K562 (cell line): ENCODE measurements at regions not wholly inside any gene's neighbourhood (a gene's known extent, or its start where the extent isn't known, plus 50 kb on each side); places are given as distances from the start of the nearest gene placed in this dataset.

Experiments
- ATAC-seq: fragments of 200-7000 bp; cut with Tn5 transposase; 3 replicates; pipeline ENCODE4 v1.9.1; 2020; ENCODE audit warnings: moderate library complexity
- BruUV-seq: library from RNA; stranded (reverse); fragments of 400-500 nt; replicated peaks from 2 replicates; lab custom pipeline; 2021; lab: Mats Ljungman, UMichigan
- CTCF ChIA-PET: fragments of 300-600 bp; formaldehyde crosslinking; extraction: SDS; loops from one replicate; lab custom pipeline; 2021; ENCODE audit warnings: low intra/inter-chr PET ratio; lab: Yijun Ruan, JAX
- POLR2A ChIA-PET: fragments of 300-600, 350-650 bp; sonication (Branson Sonifier 250); formaldehyde crosslinking; extraction: SDS; loops from one replicate; lab custom pipeline; 2021; ENCODE audit warnings: antibody characterized with exemption, inconsistent platforms; lab: Yijun Ruan, JAX
- DNase-seq, 4 experiments: peaks; one replicate each; pipeline versions ENCODE4 v3.0.0 to v3.0.0-alpha.2; 2011 to 2018; ENCODE audit warnings: low spot score in 3 of 4, mixed read lengths in 3 of 4; ENCODE audit errors: extremely low read depth in 1 of 4
- FAIRE-seq: peaks from 2 replicates; lab custom pipeline; 2011; peaks lifted over from hg19 to GRCh38; lab: Jason Lieb, UNC
- H2AFZ ChIP-seq: 2 replicates; pipeline ENCODE4 v1.6.0; 2011; ENCODE audit warnings: low read depth, low read length, control low read depth, inconsistent platforms
- H3K27ac ChIP-seq: fragments of 200-600 bp; 3 replicates; pipeline ENCODE4 v1.8.0; 2011; ENCODE audit warnings: low read depth, mild to moderate bottlenecking, control low read depth, inconsistent platforms, low read length, moderate library complexity, mixed read lengths; ENCODE audit errors: extremely low read depth
- H3K27me3 ChIP-seq, 2 experiments: fragments of 300-600 bp in 1 of 2; 2 replicates in 1 of 2; 3 replicates in 1 of 2; pipeline versions ENCODE4 v1.6.0 to v1.8.0; 2011; ENCODE audit warnings: inconsistent platforms in 2 of 2, low read length in 2 of 2, mild to moderate bottlenecking in 1 of 2, mixed read lengths in 1 of 2, moderate library complexity in 1 of 2; ENCODE audit not compliant: control insufficient read depth in 2 of 2, insufficient read depth in 2 of 2
- H3K36me3 ChIP-seq: fragments of 300-600 bp; 3 replicates; pipeline ENCODE4 v1.8.0; 2011; ENCODE audit warnings: mild to moderate bottlenecking, low read length, inconsistent platforms; ENCODE audit not compliant: control insufficient read depth, insufficient read depth
- H3K4me1 ChIP-seq, 2 experiments: fragments of 200-600 bp in 1 of 2; replicated peaks in 1 of 2; 2 replicates in 1 of 2; 3 replicates in 1 of 2; pipeline versions ENCODE4 v1.5.1 to v1.8.0; 2011; ENCODE audit warnings: inconsistent platforms in 2 of 2, low read length in 2 of 2, mild to moderate bottlenecking in 1 of 2, mixed read lengths in 1 of 2, moderate library complexity in 1 of 2; ENCODE audit not compliant: control insufficient read depth in 2 of 2, insufficient read depth in 2 of 2
- H3K4me2 ChIP-seq: 2 replicates; pipeline ENCODE4 v1.6.1; 2011; ENCODE audit warnings: low read length, control low read depth, inconsistent platforms, mixed read lengths; ENCODE audit not compliant: insufficient read depth
- H3K4me3 ChIP-seq: fragments of 200-600 bp; sonication (generic), shearing (Covaris generic); 2 replicates; pipeline ENCODE4 v1.5.1; 2016; ENCODE audit warnings: control low read depth, inconsistent platforms
- H3K79me2 ChIP-seq: fragments of 200-600 bp; 3 replicates; pipeline ENCODE4 v1.8.0; 2011; ENCODE audit warnings: low read length, inconsistent platforms; ENCODE audit not compliant: control insufficient read depth, insufficient read depth
- H3K9ac ChIP-seq, 2 experiments: 2 replicates each; pipeline versions ENCODE4 v1.6.0 to v1.6.1; 2011; ENCODE audit warnings: low read depth in 2 of 2, low read length in 2 of 2, control low read depth in 1 of 2, inconsistent platforms in 1 of 2, mild to moderate bottlenecking in 1 of 2, mixed read lengths in 1 of 2; ENCODE audit not compliant: insufficient read depth in 1 of 2
- H3K9me1 ChIP-seq: one replicate; pipeline ENCODE4 v1.6.0; 2011; ENCODE audit warnings: inconsistent platforms, mild to moderate bottlenecking, low read length, moderate library complexity; ENCODE audit not compliant: control insufficient read depth, insufficient read depth
- H3K9me3 ChIP-seq: replicated peaks from 2 replicates; pipeline ENCODE4 v1.5.1; 2011; ENCODE audit warnings: low read depth, low read length, inconsistent platforms; ENCODE audit not compliant: control insufficient read depth, insufficient read depth
- H4K20me1 ChIP-seq: replicated peaks from 2 replicates; pipeline ENCODE4 v1.6.1; 2011; ENCODE audit warnings: low read length, inconsistent platforms, mixed read lengths; ENCODE audit not compliant: control insufficient read depth, insufficient read depth
- ASH1L ChIP-seq: fragments of 450-650 bp; IDR thresholded peaks from 2 replicates; pipeline ENCODE4 v1.6.1; 2018; ENCODE audit warnings: borderline replicate concordance, mild to moderate bottlenecking, low read depth; ENCODE audit not compliant: partially characterized antibody
- EZH2 ChIP-seq: IDR thresholded peaks from 2 replicates; pipeline ENCODE4 v1.6.1; 2012; ENCODE audit warnings: low read depth, mild to moderate bottlenecking, inconsistent platforms, low read length, borderline replicate concordance
- HINFP ChIP-seq: fragments of 450-650 bp; conservative IDR thresholded peaks from 2 replicates; pipeline ENCODE4 v1.6.1; 2016; ENCODE audit warnings: missing genetic modification characterization, low read depth, mild to moderate bottlenecking, control low read depth, missing compliant biosample characterization
- JUN ChIP-seq, 2 experiments: sonication (generic) in 1 of 2; formaldehyde crosslinking in 1 of 2; IDR thresholded peaks; 2 replicates each; pipeline versions ENCODE4 v1.6.1 to v1.8.0; 2012 to 2022; ENCODE audit warnings: borderline replicate concordance in 2 of 2, mild to moderate bottlenecking in 2 of 2, improper control_type of control experiment in 1 of 2, low read depth in 1 of 2, low read length in 1 of 2, missing genetic modification reagents in 1 of 2
- NR2C2 ChIP-seq, 2 experiments: fragments of 200-800 bp in 1 of 2; sonication (Bioruptor generic) in 1 of 2; sonication (generic) in 1 of 2; formaldehyde crosslinking in 1 of 2; IDR thresholded peaks; 2 replicates each; pipeline versions ENCODE4 v1.6.1 to v1.8.0; 2016 to 2022; ENCODE audit warnings: mild to moderate bottlenecking in 1 of 2, missing compliant biosample characterization in 1 of 2, missing genetic modification characterization in 1 of 2, missing genetic modification reagents in 1 of 2
- RAD51 ChIP-seq: fragments of 450-650 bp; IDR thresholded peaks from 2 replicates; pipeline ENCODE4 v1.7.1; 2016; ENCODE audit warnings: low read depth, mild to moderate bottlenecking, borderline replicate concordance
- STAT6 ChIP-seq: sonication (generic); formaldehyde crosslinking; IDR thresholded peaks from 2 replicates; pipeline ENCODE4 v1.8.1; 2023; ENCODE audit warnings: mild to moderate bottlenecking, missing genetic modification reagents
- ZBTB1 ChIP-seq: sonication (generic); formaldehyde crosslinking; IDR thresholded peaks from 2 replicates; pipeline ENCODE4 v1.8.1; 2023; ENCODE audit warnings: missing genetic modification reagents, low read depth, mild to moderate bottlenecking, borderline replicate concordance
- ZFP1 ChIP-seq: fragments of 450-650 bp; formaldehyde crosslinking; IDR thresholded peaks from 2 replicates; pipeline ENCODE4 v1.4.0; 2020; ENCODE audit warnings: mild to moderate bottlenecking, mixed read lengths
- ZNF311 ChIP-seq: fragments of 250-450 bp; sonication (Bioruptor Pico); IDR thresholded peaks from 2 replicates; pipeline ENCODE4 v1.4.0; 2020; ENCODE audit warnings: mild to moderate bottlenecking, moderate library complexity
- ZNF707 ChIP-seq: fragments of 250-450 bp; sonication (Bioruptor Pico); conservative IDR thresholded peaks from 2 replicates; pipeline ENCODE4 v1.8.0; 2022; ENCODE audit warnings: inconsistent platforms, mild to moderate bottlenecking, moderate library complexity
- ZNF780A ChIP-seq: fragments of 250-450 bp; sonication (Bioruptor Pico); IDR thresholded peaks from 2 replicates; pipeline ENCODE4 v1.5.0; 2021; ENCODE audit warnings: mild to moderate bottlenecking
- WGBS: fragments of 100-300 bp; shearing (Covaris generic); methylation state at CpG from one replicate; pipeline ENCODE4 v1.1.6; 2016; ENCODE audit warnings: low coverage, mixed read lengths; ENCODE audit not compliant: insufficient coverage; ENCODE audit errors: missing lambda C conversion rate; 5-methylcytosine and 5-hydroxymethylcytosine counted together
- in situ Hi-C: fragments of 300-500 bp; cut with MboI; formaldehyde crosslinking; loops from 4 replicates; pipeline ENCODE4 v1.15.0; 2018; ENCODE audit warnings: inconsistent platforms, mixed read lengths
- intact Hi-C: fragments of 100-400 bp; cut with micrococcal nuclease; formaldehyde crosslinking; loops from 2 replicates; pipeline ENCODE4 v1.14.2; 2022

GRCh38 chr2:89780318-89780717 is 1088.8 kb downstream of the RPIA start (continued):
- TF ChIP-seq ZNF707 (CRISPR knock-in tag) = no peak
- no peak for TF ChIP-seq ASH1L
- no peak for TF ChIP-seq ZFP1 (CRISPR knock-in tag)
- TF ChIP-seq, all 486 proteins: peak for 0

- Histone ChIP-seq H3K9me1 (no peaks in the 10 kb centered on the region), H4K20me1 (no peaks in the 10 kb centered on the region), H3K4me3 (no peak overlapping the region), H3K79me2 (no peaks in the 10 kb centered on the region), H2AFZ (no peak overlapping the region), H3K9ac (no peak overlapping the region), H3K27me3 (no peaks in the 10 kb centered on the region), H3K4me1 (no peaks in the 10 kb centered on the region), H3K9me3 (no peaks in the 10 kb centered on the region; the same call in 1 of the 2 replicates), H3K36me3 (no peaks in the 10 kb centered on the region), H3K27ac (no peak overlapping the region), H3K4me2 (no peak overlapping the region)
- DNase-seq = no peak
- no TSS peak for BruUV-seq
- ChIA-PET POLR2A (no interaction called here), CTCF (no interaction called here)
- no peak for TF ChIP-seq ZNF311 (CRISPR knock-in tag)
- no peak for TF ChIP-seq STAT6
- TF ChIP-seq HINFP = no peak
- no peak for TF ChIP-seq ZBTB1 (CRISPR knock-in tag)
- TF ChIP-seq JUN (IDR thresholded peaks at IDR 0.05; ENCODE audit: borderline replicate concordance, low read depth, low read length) = no peak
- no peak for TF ChIP-seq JUN (CRISPR knock-in tag; IDR thresholded peaks at IDR 0.05; ENCODE audit: borderline replicate concordance)
- no peak for TF ChIP-seq EZH2
- no peak for TF ChIP-seq NR2C2 (CRISPR knock-in tag; IDR thresholded peaks at IDR 0.05)
- TF ChIP-seq NR2C2 (tag; IDR thresholded peaks at IDR 0.05) = no peak
- TF ChIP-seq ZNF780A (CRISPR knock-in tag) = no peak
- no peak for TF ChIP-seq RAD51
- 2% methylated on average over 5 of the region's 5 CpGs for WGBS
- intact Hi-C loops = no loop called here
- in situ Hi-C loops = loop anchor here (5.0 to 25.0 kb wide), 2 partner anchors 600 to 1630 kb away; no protein-coding TSS in a partner anchor
- ATAC-seq = no peak
- no peak for FAIRE-seq
Measured at GRCh38 chr2:89781962-89782361, 1090.5 kb downstream of the RPIA start.
